Middle frontal gyrus (tissue), 1 donor: ENCODE measurements at regions not wholly inside any gene's neighbourhood (a gene's known extent, or its start where the extent isn't known, plus 50 kb on each side); places are given as distances from the start of the nearest gene placed in this dataset.

Source experiments
- DNase-seq: peaks from one replicate; pipeline ENCODE4 v3.0.0-alpha.2; 2015; ENCODE audit warnings: low spot score; ENCODE audit errors: extremely low spot score

GRCh38 chr14:97840159-97840558, 1043.0 kb downstream of the VRK1 start:
- no peak for DNase-seq

- no peak for DNase-seq
Measured at GRCh38 chr14:97841762-97842161, 1044.6 kb downstream of the VRK1 start.

- DNase-seq: no peak
Measured at GRCh38 chr14:97843066-97843465, 1045.9 kb downstream of the VRK1 start.

GRCh38 chr14:97844042-97844441, 1046.9 kb downstream of the VRK1 start:
- DNase-seq: no peak

GRCh38 chr14:97846156-97846555, 1049.0 kb downstream of the VRK1 start:
- DNase-seq: no peak

DNA sequence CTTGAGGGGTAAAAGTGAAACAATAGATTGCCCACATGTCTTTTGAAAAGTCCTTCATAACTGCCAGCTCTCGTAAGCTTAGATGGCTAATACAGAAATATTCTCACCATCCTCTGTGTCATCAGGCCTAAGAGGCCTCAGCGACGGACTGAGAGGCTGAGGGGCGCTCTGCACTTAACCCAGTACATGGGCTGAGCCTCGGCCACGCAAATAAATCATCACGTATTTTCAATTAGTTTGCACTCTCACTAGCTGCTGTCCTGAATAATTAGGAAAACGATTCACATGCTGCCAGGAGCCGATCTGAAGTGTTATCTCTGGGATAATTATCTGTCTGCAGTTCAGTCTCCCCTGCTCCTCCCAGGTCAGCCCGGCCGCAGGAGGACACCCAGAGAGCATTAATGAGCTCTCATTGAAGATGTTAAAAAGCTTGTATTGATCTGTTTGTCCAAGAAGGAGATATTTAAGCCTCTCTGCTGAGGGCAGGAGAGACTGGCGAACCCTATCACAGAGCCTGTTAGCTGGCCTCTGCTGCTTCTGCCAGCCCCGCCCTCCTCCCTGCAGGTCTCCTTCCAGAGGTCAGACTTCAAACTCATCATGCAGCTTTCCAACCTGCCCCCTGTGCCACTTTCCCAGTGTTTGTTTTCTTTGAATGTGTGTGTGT, 1051.3 kb downstream of the VRK1 start:
- no peak for DNase-seq

- no peak for DNase-seq
Measured at GRCh38 chr14:97850466-97850865, 1053.3 kb downstream of the VRK1 start.

- DNase-seq: no peak
Measured at GRCh38 chr14:97850886-97851285, 1053.7 kb downstream of the VRK1 start.

DNA sequence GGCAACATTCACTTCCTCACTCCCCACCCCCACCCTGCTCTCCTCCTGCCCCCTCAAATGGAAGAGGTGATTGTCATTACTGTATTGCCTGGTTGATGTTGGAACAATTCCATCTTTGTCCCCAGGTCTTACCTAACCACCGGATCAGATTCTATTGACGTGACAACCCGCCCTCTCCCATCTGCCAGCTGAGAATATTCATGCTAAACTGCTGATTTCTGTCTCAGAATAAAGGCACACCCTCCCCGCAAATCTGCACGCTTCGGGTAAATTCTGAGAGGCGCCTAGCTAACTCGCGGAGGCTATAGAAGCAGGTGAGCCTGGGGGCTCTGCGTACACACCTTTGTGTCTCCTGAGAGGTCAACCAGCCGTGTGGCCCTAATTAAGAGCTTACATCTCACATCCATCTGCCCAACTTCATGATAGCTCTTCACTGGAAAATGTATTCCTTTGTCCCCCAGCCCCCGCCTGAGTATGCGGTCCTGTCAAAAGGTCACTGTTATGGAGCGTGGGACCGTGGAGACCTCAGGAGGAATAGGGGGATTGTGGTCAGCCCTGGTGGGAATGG, 1054.3 kb downstream of the VRK1 start:
- DNase-seq: no peak

- no peak for DNase-seq
Measured at GRCh38 chr14:97854918-97855317, 1057.7 kb downstream of the VRK1 start.

- DNase-seq: no peak
Measured at GRCh38 chr14:97866195-97866594, 1069.0 kb downstream of the VRK1 start.

DNA sequence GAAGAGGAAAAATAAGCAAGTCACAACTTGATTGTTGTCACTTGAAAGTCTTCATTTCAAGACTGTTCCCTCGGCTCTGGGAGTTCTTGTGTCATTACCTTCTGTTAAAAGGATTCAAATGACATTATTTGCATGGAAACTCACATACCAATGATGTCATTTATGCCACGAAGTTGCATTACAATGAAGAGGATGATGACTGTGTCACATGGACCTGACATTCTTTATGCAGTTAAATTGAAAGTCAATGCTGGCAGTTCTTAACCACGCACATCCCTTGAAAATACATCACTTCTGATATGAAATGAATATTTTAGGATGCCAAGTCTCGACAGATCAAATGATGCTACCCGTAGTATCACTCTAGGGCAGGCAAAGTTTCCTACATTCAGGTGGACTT, 1069.5 kb downstream of the VRK1 start:
- DNase-seq: no peak

DNA sequence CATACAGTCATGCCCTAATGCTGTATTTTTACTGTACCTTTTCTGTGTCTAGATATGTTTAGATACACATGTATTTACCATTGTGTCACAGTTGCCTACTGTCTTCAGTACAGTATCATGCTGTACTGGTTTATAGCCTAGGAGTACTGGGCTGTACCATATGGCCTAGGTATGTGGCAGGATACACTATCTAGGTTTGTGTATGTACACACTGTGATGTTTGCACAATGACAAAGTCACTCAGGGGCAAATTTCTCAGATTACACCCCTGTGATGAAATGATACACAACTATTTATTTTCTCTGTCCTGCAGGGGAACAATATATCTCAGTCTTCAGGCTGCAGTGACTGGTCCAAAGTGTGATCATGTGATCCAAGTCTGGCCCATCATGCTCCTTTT, 1076.1 kb downstream of the VRK1 start:
- no peak for DNase-seq

DNA sequence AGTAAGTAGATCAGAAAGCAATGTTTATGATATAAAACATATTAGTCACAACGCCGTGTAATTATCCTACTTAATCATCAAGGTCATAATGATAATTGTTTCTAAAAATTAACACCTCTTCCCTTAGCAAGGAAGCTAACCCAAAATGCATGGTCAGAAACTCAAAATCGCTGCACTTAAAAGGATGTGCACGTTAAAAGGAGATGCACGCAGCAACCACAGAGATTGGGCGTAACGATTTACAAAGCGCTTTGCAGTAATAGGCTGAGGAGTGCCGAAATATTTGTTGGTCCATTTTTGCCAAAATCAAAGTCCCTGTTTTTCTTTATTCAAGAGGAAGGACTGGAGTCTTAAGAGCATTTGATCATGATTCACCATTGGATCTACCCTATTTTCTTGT, 1077.2 kb downstream of the VRK1 start:
- DNase-seq: no peak

DNA sequence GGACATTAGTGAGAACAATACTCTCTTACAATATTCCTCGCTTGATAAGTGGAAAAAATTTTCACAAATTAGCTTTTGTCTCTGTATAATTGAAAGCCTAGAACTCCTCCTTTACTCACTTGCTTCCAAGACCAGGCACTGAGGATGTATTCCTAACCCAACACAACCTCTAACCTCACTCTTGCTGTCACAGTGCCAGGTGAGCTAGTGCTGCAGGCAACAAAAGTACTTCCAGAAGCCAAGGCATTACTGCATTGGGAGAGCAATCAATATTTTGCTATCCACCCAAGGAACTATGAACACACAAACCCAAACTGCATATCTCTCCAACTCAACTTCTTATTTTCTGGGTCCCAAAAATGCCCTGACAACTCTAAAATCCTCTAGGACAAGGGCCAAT, 1081.0 kb downstream of the VRK1 start:
- DNase-seq: no peak

DNA sequence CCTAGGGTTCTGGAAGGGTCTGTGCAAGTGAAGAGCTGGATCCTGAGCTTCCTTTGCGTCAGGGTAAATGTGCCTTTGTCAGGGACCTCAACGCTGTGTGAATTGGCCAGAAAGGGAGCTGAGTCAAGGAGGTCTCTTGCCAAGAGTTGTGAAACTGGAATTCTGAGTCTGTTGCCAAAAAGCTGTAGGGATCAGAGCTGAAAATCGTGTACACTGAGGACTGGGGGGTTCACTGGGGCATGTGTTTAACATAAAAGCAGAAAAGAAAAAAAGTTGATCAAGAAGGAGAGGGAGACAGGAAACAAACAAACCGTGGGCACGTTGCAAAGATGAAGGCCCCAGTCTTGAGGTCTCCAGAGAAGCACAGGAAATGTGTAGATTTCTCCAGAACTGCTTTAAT, 1081.5 kb downstream of the VRK1 start:
- no peak for DNase-seq

GRCh38 chr14:97887690-97888089, 1090.5 kb downstream of the VRK1 start:
- no peak for DNase-seq

GRCh38 chr14:97888331-97888730, 1091.1 kb downstream of the VRK1 start:
- DNase-seq: no peak

GRCh38 chr14:97891515-97891914, 1094.3 kb downstream of the VRK1 start:
- DNase-seq: no peak

DNA sequence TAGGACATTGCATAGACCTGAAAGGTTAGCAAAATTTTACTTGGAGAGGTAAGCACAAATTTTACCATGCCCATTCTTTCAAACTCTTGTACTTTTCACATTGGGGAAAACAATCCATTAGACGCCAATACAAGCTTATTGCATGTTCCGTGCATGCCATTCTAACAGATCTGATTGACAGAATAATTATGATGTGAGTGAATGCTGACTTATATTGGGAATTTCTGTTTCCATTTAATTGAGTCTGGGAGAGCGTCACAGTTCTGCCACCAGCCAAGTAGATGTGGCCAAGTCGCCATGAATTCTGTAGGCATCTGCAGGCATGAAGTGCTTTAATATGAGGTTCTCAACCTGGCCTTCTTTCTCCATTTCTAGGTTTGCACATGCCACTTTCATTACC, 1097.4 kb downstream of the VRK1 start:
- DNase-seq: no peak

- DNase-seq: no peak
Measured at GRCh38 chr14:97900196-97900854, 1103.1 kb downstream of the VRK1 start.

DNA sequence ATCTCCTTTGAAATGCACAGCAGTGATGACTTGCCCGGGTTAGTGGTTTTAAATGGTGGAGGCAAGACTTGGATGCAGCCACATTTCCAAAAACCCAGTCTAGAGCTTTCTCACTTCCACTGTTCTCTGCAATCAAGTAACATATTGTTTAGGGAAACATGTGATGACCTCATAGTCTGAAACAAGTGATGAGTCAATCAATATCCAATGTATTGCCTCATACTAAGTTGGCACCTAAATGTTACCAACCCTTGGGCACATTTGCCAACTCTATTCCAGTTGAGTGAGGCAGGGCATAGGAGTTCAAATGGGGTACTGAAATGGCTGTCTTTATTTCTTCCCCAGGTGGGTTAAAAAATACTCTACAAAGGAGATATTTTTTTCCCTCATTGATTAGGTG, 1105.4 kb downstream of the VRK1 start:
- DNase-seq: no peak

DNA sequence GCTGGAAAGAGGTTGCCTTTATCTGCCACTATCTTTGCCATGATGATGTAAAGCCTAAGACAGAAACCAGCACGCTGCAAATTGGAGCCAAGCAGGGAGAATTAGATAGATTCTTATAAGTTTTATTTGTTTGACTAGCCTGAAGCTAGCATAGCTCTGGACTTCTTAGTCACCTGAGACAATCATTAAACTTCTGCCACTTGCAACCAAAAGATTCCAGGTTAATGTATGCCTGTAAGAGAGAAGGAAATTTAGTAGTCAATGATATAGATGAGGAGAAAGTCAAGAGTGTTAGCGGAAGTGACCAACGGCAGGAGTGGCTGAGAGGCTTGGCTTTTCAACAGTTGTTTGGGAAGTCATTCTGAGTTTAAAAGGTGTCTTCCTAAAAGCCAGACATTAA, 1106.6 kb downstream of the VRK1 start:
- DNase-seq: no peak
